GM13977 (cell line): ENCODE measurements at regions not wholly inside any gene's neighbourhood (a gene's known extent, or its start where the extent isn't known, plus 50 kb on each side); places are given as distances from the start of the nearest gene placed in this dataset.

Experiments
- DNase-seq: peaks from one replicate; pipeline ENCODE4 v3.0.0; 2012; ENCODE audit warnings: low spot score
- in situ Hi-C: fragments of 300-500 bp; cut with MboI; formaldehyde crosslinking; loops from one replicate; pipeline ENCODE4 v1.12.0; 2022; ENCODE audit warnings: low sequenced_read_pairs, low pct_unique_long_range_greater_than_20kb, mixed read lengths, inconsistent platforms; ENCODE audit not compliant: unreplicated experiment
- TF ChIP-seq, protein P1 (sequence below): IDR thresholded peaks from 2 replicates; pipeline ENCODE4 v1.5.1; 2012; ENCODE audit warnings: mild to moderate bottlenecking, control low read depth; ENCODE audit not compliant: insufficient read depth; ENCODE audit errors: extremely low read depth, missing control alignments

DNA sequence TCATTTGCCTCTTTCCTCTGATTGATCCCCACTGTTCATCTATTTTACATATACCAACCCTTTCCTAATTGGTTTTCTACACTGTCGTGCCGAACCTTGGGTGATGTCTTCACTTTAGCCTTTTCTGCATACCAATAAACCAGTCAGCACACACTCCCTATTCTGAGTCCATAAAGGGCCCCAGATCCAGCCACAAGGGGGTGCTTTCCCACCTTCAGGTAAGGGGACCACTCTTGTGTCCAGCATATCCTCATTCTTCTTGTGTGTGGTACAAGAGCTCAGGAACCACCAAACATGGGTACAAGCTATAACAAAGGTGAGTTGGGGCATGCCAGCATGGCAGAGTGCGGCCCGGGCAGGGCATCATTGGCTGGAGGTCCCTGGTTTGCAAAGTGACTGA is 859.8 kb downstream of the FSCB start:
- TF ChIP-seq, protein P1, sequence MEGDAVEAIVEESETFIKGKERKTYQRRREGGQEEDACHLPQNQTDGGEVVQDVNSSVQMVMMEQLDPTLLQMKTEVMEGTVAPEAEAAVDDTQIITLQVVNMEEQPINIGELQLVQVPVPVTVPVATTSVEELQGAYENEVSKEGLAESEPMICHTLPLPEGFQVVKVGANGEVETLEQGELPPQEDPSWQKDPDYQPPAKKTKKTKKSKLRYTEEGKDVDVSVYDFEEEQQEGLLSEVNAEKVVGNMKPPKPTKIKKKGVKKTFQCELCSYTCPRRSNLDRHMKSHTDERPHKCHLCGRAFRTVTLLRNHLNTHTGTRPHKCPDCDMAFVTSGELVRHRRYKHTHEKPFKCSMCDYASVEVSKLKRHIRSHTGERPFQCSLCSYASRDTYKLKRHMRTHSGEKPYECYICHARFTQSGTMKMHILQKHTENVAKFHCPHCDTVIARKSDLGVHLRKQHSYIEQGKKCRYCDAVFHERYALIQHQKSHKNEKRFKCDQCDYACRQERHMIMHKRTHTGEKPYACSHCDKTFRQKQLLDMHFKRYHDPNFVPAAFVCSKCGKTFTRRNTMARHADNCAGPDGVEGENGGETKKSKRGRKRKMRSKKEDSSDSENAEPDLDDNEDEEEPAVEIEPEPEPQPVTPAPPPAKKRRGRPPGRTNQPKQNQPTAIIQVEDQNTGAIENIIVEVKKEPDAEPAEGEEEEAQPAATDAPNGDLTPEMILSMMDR: peak; percentile 15
- DNase-seq: no peak
- in situ Hi-C loops: no loop called here

DNA sequence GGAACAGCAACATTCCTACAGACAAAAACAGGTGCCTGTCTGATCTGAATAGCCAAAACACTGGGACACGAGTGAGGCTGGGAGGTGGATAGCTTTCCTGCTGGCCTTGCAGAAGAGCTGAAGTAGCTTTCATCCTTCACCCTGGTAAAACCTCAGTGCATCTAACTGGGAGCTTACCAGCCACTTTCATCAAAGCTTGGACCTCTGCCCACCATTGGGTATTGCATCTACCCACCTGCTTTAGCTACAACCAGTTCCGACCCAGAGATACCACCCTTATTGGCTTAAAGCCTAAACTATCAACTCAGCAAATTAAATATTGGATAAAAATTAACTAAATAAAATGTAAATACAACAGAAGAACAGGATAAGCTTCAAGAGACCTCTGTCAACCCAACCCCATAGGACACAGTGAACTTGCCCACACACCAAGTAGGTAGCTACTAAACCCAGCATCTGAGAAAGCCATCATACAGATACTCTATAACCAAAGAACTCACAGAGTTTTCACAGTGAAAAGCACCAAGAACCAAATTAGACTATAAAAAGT is 866.3 kb downstream of the FSCB start:
- TF ChIP-seq, protein P1: no peak
- no peak for DNase-seq
- in situ Hi-C loops: no loop called here

DNA sequence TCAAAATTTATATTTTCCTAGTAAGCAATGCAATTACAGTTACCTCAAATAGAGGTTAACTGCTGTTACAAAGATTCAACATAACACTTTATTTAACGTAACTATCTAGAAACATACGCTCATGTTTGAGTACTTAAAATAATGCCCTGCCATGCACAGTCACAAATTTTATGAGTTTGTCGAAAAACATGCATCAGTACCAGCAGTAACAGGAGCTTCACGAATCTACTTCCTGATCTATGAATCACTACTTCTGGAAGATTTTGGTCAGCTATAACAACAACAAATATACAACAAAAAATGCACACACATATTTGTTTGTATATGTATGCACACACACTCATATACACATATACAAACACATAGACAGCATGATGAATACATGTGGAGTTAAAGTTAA is 881.8 kb downstream of the FSCB start:
- TF ChIP-seq, protein P1: no peak
- in situ Hi-C loops: no loop called here

DNA sequence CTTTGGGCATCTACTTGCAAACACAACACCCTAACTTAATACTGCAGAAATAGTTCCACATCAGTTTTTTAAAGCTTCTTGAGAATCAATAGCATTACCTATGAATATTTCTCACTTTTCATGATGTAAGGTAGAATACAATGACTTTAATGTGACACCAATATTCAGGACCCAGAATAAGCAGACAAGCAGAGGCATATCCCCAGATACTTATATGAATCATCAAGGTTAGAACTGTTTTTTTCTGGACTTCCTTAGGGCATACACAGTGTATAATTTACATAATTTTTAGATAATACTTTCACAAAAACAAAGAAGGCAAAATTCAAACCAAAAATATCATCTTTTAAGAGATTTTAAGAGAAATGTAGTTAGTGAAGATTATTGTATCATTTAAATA is 885.8 kb downstream of the FSCB start:
- no peak for DNase-seq
- TF ChIP-seq, protein P1: no peak
- in situ Hi-C loops: no loop called here

More for the DNA sequence above, 881.8 kb downstream of the FSCB start:
- DNase-seq: no peak

DNA sequence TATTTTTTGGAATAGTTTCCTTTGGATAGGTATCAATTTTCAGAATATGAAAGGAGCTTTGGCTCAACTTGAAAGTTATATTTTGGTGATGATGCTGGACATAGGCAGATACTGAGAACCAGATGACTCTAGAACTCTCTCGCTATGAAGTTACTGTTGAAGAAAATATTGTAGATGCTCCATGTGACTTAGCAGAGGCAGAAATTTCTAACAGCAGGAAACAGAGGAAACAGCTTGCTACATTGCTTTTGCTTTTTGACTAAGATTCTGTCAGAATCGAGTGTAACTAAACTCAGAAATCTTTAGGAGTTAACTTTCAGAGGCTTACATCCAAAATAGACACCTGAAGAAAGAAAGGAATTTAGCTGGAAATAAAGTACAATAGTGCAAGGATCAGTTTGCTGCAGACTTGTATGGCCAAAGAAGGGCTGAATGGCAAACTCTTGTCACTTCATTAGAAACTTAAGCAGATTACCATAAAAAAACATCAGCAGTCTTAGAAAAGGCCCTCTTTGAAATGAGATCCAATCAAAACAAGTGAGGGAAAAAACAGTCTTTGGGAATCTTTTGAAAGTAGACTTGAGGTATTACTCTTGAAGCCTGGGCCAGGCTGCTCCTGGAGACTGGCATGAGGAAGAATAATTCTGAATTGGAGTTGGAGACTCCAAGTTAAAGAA is 911.8 kb downstream of the FSCB start:
- TF ChIP-seq, protein P1: no peak
- in situ Hi-C loops: no loop called here
- no peak for DNase-seq

DNA sequence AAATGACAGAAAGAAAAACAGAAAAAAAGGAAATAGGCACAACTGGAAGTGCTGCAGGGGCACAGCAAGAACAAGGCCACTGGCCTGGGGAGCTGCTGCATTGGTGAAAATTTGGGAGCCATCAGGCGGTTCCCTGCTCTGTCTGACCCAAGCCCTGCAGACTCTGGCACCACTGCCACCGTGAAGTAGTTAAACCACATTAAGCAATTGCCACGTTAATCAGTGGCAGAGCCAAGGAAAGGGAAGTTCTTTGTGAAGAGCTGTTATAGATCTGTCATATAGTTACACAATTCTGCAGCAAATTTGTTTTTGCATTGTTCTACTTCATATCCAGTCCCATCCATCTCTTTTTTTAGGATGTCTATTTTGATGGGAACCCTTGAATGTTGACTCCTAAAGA is 915.3 kb downstream of the FSCB start:
- DNase-seq: no peak
- in situ Hi-C loops: no loop called here
- TF ChIP-seq, protein P1: no peak

DNA sequence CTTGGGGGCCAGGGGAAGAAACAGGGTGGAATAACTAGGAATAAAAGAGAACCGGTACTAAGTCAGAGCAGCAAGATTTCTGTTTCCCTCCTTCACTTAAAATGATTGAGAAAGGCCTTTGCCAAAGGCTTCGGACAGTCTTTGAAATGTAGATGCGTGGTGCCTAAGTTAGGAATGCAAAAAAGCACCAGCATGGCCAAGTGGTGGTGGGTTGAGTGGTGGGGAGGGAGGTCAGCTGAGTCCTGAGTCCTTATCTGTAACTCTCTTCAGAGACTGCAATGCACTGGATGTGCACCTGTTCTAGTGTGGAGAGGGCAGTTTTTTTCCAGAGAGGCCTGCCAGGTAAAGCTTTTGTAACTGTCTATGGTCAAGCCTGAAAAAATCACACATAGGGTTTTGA is 919.9 kb downstream of the FSCB start:
- in situ Hi-C loops: no loop called here
- no peak for DNase-seq
- TF ChIP-seq, protein P1: no peak
